ENCODE measurements at regions not wholly inside any gene's neighbourhood (a gene's known extent, or its start where the extent isn't known, plus 50 kb on each side); places are given as distances from the start of the nearest gene placed in this dataset.

- no peaks in the 10 kb centered on the region for H3K27me3 ChIP-seq (ENCODE audit: insufficient read depth, low read length)
- no peak overlapping the region for H3K9ac ChIP-seq (ENCODE audit: low read depth, low read length)
- H3K27ac ChIP-seq (ENCODE audit: low read depth, low read length), result no peak overlapping the region
- peaks cover 21% of the 10 kb centered on the region for H3K9me3 ChIP-seq (ENCODE audit: insufficient read depth, low read depth, low read length)
- H3K4me1 ChIP-seq (ENCODE audit: insufficient read depth, low read length), result peaks cover 11% of the 10 kb centered on the region
- H3K4me3 ChIP-seq (ENCODE audit: low read length), result no peak overlapping the region
- 93% methylated on average over 5 of the region's 5 CpGs for WGBS
- H3K36me3 ChIP-seq (ENCODE audit: insufficient read depth, low read length), result no peaks in the 10 kb centered on the region
Measured at GRCh38 chr4:81870275-81870674, 398.6 kb upstream of the RASGEF1B start.

GRCh38 chr4:81860111-81860510, 388.4 kb upstream of the RASGEF1B start:
- H3K4me1 ChIP-seq (ENCODE audit: insufficient read depth, low read length), result peaks cover 7% of the 10 kb centered on the region; the same call in 1 of the 2 replicates
- H3K36me3 ChIP-seq (ENCODE audit: insufficient read depth, low read length), result no peaks in the 10 kb centered on the region
- no peak overlapping the region for H3K4me3 ChIP-seq (ENCODE audit: low read length)
- peaks cover 5% of the 10 kb centered on the region for H3K9me3 ChIP-seq (ENCODE audit: insufficient read depth, low read depth, low read length)
- no peaks in the 10 kb centered on the region for H3K27me3 ChIP-seq (ENCODE audit: insufficient read depth, low read length)
- H3K9ac ChIP-seq (ENCODE audit: low read depth, low read length), result no peak overlapping the region
- H3K27ac ChIP-seq (ENCODE audit: low read depth, low read length), result no peak overlapping the region

GRCh38 chr4:81854406-81854805, 382.7 kb upstream of the RASGEF1B start:
- Histone ChIP-seq H3K9me3 (ENCODE audit: insufficient read depth, low read depth, low read length) (peaks cover 26% of the 10 kb centered on the region), H3K36me3 (ENCODE audit: insufficient read depth, low read length) (no peaks in the 10 kb centered on the region), H3K4me3 (ENCODE audit: low read length) (no peak overlapping the region), H3K27ac (ENCODE audit: low read depth, low read length) (no peak overlapping the region), H3K4me1 (ENCODE audit: insufficient read depth, low read length) (no peaks in the 10 kb centered on the region), H3K27me3 (ENCODE audit: insufficient read depth, low read length) (no peaks in the 10 kb centered on the region), H3K9ac (ENCODE audit: low read depth, low read length) (no peak overlapping the region)
- 97% methylated on average over 1 of the region's 1 CpG for WGBS

- Histone ChIP-seq H3K9ac (ENCODE audit: low read depth, low read length) (no peak overlapping the region), H3K4me3 (ENCODE audit: low read length) (no peak overlapping the region), H3K4me1 (ENCODE audit: insufficient read depth, low read length) (no peaks in the 10 kb centered on the region), H3K27me3 (ENCODE audit: insufficient read depth, low read length) (no peaks in the 10 kb centered on the region), H3K27ac (ENCODE audit: low read depth, low read length) (no peak overlapping the region), H3K36me3 (ENCODE audit: insufficient read depth, low read length) (no peaks in the 10 kb centered on the region), H3K9me3 (ENCODE audit: insufficient read depth, low read depth, low read length) (peaks cover 26% of the 10 kb centered on the region)
- WGBS, result 91% methylated on average over 1 of the region's 1 CpG
Measured at GRCh38 chr4:81852031-81852715, 380.5 kb upstream of the RASGEF1B start.

GRCh38 chr4:81850701-81851100, 379.0 kb upstream of the RASGEF1B start:
- Histone ChIP-seq H3K9me3 (ENCODE audit: insufficient read depth, low read depth, low read length) (peaks cover 22% of the 10 kb centered on the region), H3K4me1 (ENCODE audit: insufficient read depth, low read length) (no peaks in the 10 kb centered on the region), H3K36me3 (ENCODE audit: insufficient read depth, low read length) (no peaks in the 10 kb centered on the region), H3K9ac (ENCODE audit: low read depth, low read length) (no peak overlapping the region), H3K27me3 (ENCODE audit: insufficient read depth, low read length) (no peaks in the 10 kb centered on the region), H3K4me3 (ENCODE audit: low read length) (no peak overlapping the region), H3K27ac (ENCODE audit: low read depth, low read length) (no peak overlapping the region)
- 100% methylated on average over 1 of the region's 1 CpG for WGBS

GRCh38 chr4:81845761-81846160, 374.1 kb upstream of the RASGEF1B start:
- no peaks in the 10 kb centered on the region for H3K36me3 ChIP-seq (ENCODE audit: insufficient read depth, low read length)
- no peaks in the 10 kb centered on the region for H3K27me3 ChIP-seq (ENCODE audit: insufficient read depth, low read length)
- H3K4me3 ChIP-seq (ENCODE audit: low read length), result no peak overlapping the region
- H3K27ac ChIP-seq (ENCODE audit: low read depth, low read length), result no peak overlapping the region
- peaks cover 4% of the 10 kb centered on the region; the same call in 1 of the 2 replicates for H3K4me1 ChIP-seq (ENCODE audit: insufficient read depth, low read length)
- WGBS, result 100% methylated on average over 1 of the region's 3 CpGs
- H3K9me3 ChIP-seq (ENCODE audit: insufficient read depth, low read depth, low read length), result no peaks in the 10 kb centered on the region
- H3K9ac ChIP-seq (ENCODE audit: low read depth, low read length), result no peak overlapping the region

- Histone ChIP-seq H3K9me3 (ENCODE audit: insufficient read depth, low read depth, low read length) (no peaks in the 10 kb centered on the region), H3K4me3 (ENCODE audit: low read length) (no peak overlapping the region), H3K4me1 (ENCODE audit: insufficient read depth, low read length) (peaks cover 4% of the 10 kb centered on the region; the same call in 1 of the 2 replicates), H3K9ac (ENCODE audit: low read depth, low read length) (no peak overlapping the region), H3K36me3 (ENCODE audit: insufficient read depth, low read length) (no peaks in the 10 kb centered on the region), H3K27ac (ENCODE audit: low read depth, low read length) (no peak overlapping the region), H3K27me3 (ENCODE audit: insufficient read depth, low read length) (no peaks in the 10 kb centered on the region)
- 87% methylated on average over 2 of the region's 2 CpGs for WGBS
Measured at GRCh38 chr4:81845273-81845672, 373.6 kb upstream of the RASGEF1B start.

- Histone ChIP-seq H3K27ac (ENCODE audit: low read depth, low read length) (no peak overlapping the region), H3K27me3 (ENCODE audit: insufficient read depth, low read length) (no peaks in the 10 kb centered on the region), H3K36me3 (ENCODE audit: insufficient read depth, low read length) (no peaks in the 10 kb centered on the region), H3K9me3 (ENCODE audit: insufficient read depth, low read depth, low read length) (no peaks in the 10 kb centered on the region), H3K4me3 (ENCODE audit: low read length) (no peak overlapping the region), H3K4me1 (ENCODE audit: insufficient read depth, low read length) (peaks cover 4% of the 10 kb centered on the region; the same call in 1 of the 2 replicates), H3K9ac (ENCODE audit: low read depth, low read length) (no peak overlapping the region)
- no CpG with 5 or more reads among the region's 3 CpGs for WGBS
Measured at GRCh38 chr4:81844717-81845116, 373.0 kb upstream of the RASGEF1B start.

- H3K27me3 ChIP-seq (ENCODE audit: insufficient read depth, low read length), result no peaks in the 10 kb centered on the region
- H3K36me3 ChIP-seq (ENCODE audit: insufficient read depth, low read length), result no peaks in the 10 kb centered on the region
- no peak overlapping the region for H3K4me3 ChIP-seq (ENCODE audit: low read length)
- no peak overlapping the region for H3K9ac ChIP-seq (ENCODE audit: low read depth, low read length)
- no peak overlapping the region for H3K27ac ChIP-seq (ENCODE audit: low read depth, low read length)
- no peaks in the 10 kb centered on the region for H3K9me3 ChIP-seq (ENCODE audit: insufficient read depth, low read depth, low read length)
- no CpG with 5 or more reads among the region's 1 CpG for WGBS
- peaks cover 5% of the 10 kb centered on the region; the same call in 1 of the 2 replicates for H3K4me1 ChIP-seq (ENCODE audit: insufficient read depth, low read length)
Measured at GRCh38 chr4:81839347-81840042, 367.8 kb upstream of the RASGEF1B start.

- Histone ChIP-seq H3K27ac (ENCODE audit: low read depth, low read length) (no peak overlapping the region), H3K4me3 (ENCODE audit: low read length) (no peak overlapping the region), H3K27me3 (ENCODE audit: insufficient read depth, low read length) (no peaks in the 10 kb centered on the region), H3K9me3 (ENCODE audit: insufficient read depth, low read depth, low read length) (no peaks in the 10 kb centered on the region), H3K36me3 (ENCODE audit: insufficient read depth, low read length) (no peaks in the 10 kb centered on the region), H3K9ac (ENCODE audit: low read depth, low read length) (no peak overlapping the region), H3K4me1 (ENCODE audit: insufficient read depth, low read length) (peaks cover 5% of the 10 kb centered on the region; the same call in 1 of the 2 replicates)
- WGBS, result 90% methylated on average over 2 of the region's 2 CpGs
Measured at GRCh38 chr4:81838586-81838985, 366.9 kb upstream of the RASGEF1B start.

GRCh38 chr4:81836716-81837115, 365.0 kb upstream of the RASGEF1B start:
- H3K36me3 ChIP-seq (ENCODE audit: insufficient read depth, low read length), result no peaks in the 10 kb centered on the region
- WGBS, result 90% methylated on average over 1 of the region's 1 CpG
- no peaks in the 10 kb centered on the region for H3K9me3 ChIP-seq (ENCODE audit: insufficient read depth, low read depth, low read length)
- peaks cover 5% of the 10 kb centered on the region; the same call in 1 of the 2 replicates for H3K4me1 ChIP-seq (ENCODE audit: insufficient read depth, low read length)
- no peak overlapping the region for H3K27ac ChIP-seq (ENCODE audit: low read depth, low read length)
- H3K27me3 ChIP-seq (ENCODE audit: insufficient read depth, low read length), result no peaks in the 10 kb centered on the region
- no peak overlapping the region for H3K4me3 ChIP-seq (ENCODE audit: low read length)
- no peak overlapping the region for H3K9ac ChIP-seq (ENCODE audit: low read depth, low read length)

All from HUES64 (cell line).